ENCODE measurements at regions not wholly inside any gene's neighbourhood (a gene's known extent, or its start where the extent isn't known, plus 50 kb on each side); places are given as distances from the start of the nearest gene placed in this dataset.
"Not testable (repeated sequence)": the region's sequence is repeated elsewhere in the genome, so short reads cannot be mapped to it uniquely, and the experiment has no call there.

GRCh38 chr21:19993268-19993667, 1004.9 kb upstream of the NCAM2 start:
- no peak for DNase-seq (ENCODE audit: low spot score)

GRCh38 chr21:19995253-19995652, 1003.0 kb upstream of the NCAM2 start:
- DNase-seq (ENCODE audit: low spot score): no peak

GRCh38 chr21:19998453-19998852, 999.8 kb upstream of the NCAM2 start:
- DNase-seq (ENCODE audit: low spot score): no peak

- no peak for DNase-seq (ENCODE audit: low spot score)
Observed at GRCh38 chr21:19999369-20000272, 998.6 kb upstream of the NCAM2 start.

GRCh38 chr21:20004367-20004766, 993.8 kb upstream of the NCAM2 start:
- no peak for DNase-seq (ENCODE audit: low spot score)

GRCh38 chr21:20010691-20011200, 987.5 kb upstream of the NCAM2 start:
- no peak for DNase-seq (ENCODE audit: low spot score)

- DNase-seq (ENCODE audit: low spot score): no peak
Observed at GRCh38 chr21:20013851-20014250, 984.4 kb upstream of the NCAM2 start.

- no peak for DNase-seq (ENCODE audit: low spot score)
Observed at GRCh38 chr21:20016435-20017005, 981.7 kb upstream of the NCAM2 start.

- DNase-seq (ENCODE audit: low spot score): no peak
Observed at GRCh38 chr21:20020026-20020425, 978.2 kb upstream of the NCAM2 start.

- no peak for DNase-seq (ENCODE audit: low spot score)
Observed at GRCh38 chr21:20023193-20023592, 975.0 kb upstream of the NCAM2 start.

- no peak for DNase-seq (ENCODE audit: low spot score)
Observed at GRCh38 chr21:20024741-20025140, 973.5 kb upstream of the NCAM2 start.

GRCh38 chr21:20026543-20026942, 971.7 kb upstream of the NCAM2 start:
- DNase-seq (ENCODE audit: low spot score): no peak

- DNase-seq (ENCODE audit: low spot score): no peak
Observed at GRCh38 chr21:20030390-20030789, 967.8 kb upstream of the NCAM2 start.

- no peak for DNase-seq (ENCODE audit: low spot score)
Observed at GRCh38 chr21:20031807-20032206, 966.4 kb upstream of the NCAM2 start.

- no peak for DNase-seq (ENCODE audit: low spot score)
Observed at GRCh38 chr21:20040768-20041167, 957.4 kb upstream of the NCAM2 start.

- no peak for DNase-seq (ENCODE audit: low spot score)
Observed at GRCh38 chr21:20045197-20045596, 953.0 kb upstream of the NCAM2 start.

GRCh38 chr21:20048130-20048837, 949.9 kb upstream of the NCAM2 start:
- DNase-seq (ENCODE audit: low spot score): not testable (repeated sequence)

GRCh38 chr21:20083336-20083735, 914.9 kb upstream of the NCAM2 start:
- no peak for DNase-seq (ENCODE audit: low spot score)

GRCh38 chr21:20083925-20084324, 914.3 kb upstream of the NCAM2 start:
- no peak for DNase-seq (ENCODE audit: low spot score)

GRCh38 chr21:20086508-20086907, 911.7 kb upstream of the NCAM2 start:
- DNase-seq (ENCODE audit: low spot score): no peak

- no peak for DNase-seq (ENCODE audit: low spot score)
Observed at GRCh38 chr21:20106368-20106767, 891.8 kb upstream of the NCAM2 start.

- DNase-seq (ENCODE audit: low spot score): no peak
Observed at GRCh38 chr21:20108016-20108415, 890.2 kb upstream of the NCAM2 start.
